ENCODE measurements at regions not wholly inside any gene's neighbourhood (a gene's known extent, or its start where the extent isn't known, plus 50 kb on each side); places are given as distances from the start of the nearest gene placed in this dataset.

DNA sequence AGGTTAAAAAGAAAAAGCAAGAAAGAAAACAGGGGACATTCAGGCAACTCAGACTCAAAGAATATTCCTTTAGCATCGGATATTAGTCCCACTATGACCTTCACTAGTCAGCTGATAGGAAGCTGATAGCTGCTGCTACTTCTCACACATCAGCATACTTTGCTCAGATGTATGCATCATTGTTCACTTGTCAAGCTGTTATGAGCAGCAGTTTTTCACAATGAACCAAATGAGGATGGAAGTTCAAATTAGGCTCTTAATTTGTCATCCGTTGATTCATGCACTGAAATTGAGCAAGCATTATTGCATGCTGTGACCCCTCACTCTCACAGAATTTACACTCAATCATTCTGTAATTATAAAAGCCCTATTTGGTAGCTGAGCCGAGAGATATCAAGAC, 257.7 kb downstream of the SNX13 start:
- DNase-seq: no peak
- Mint-ChIP-seq H3K27me3 (ENCODE audit: low read depth in 3 of 3) (no peaks in the 10 kb centered on the region), H3K36me3 (no peaks in the 10 kb centered on the region), H3K4me1 (no peaks in the 10 kb centered on the region), H3K9me3 (no peaks in the 10 kb centered on the region), H3K4me3 (no peak overlapping the region), H3K27ac (no peak overlapping the region)

- no peaks in the 10 kb centered on the region for H3K27me3 Mint-ChIP-seq (ENCODE audit: low read depth in 3 of 3)
- H3K27ac Mint-ChIP-seq: no peak overlapping the region
- no peaks in the 10 kb centered on the region for H3K9me3 Mint-ChIP-seq
- H3K4me1 Mint-ChIP-seq: no peaks in the 10 kb centered on the region
- H3K4me3 Mint-ChIP-seq: no peak overlapping the region
- no peaks in the 10 kb centered on the region for H3K36me3 Mint-ChIP-seq
- DNase-seq: no peak
Observed at GRCh38 chr7:17685141-17685540, 255.2 kb downstream of the SNX13 start.

DNA sequence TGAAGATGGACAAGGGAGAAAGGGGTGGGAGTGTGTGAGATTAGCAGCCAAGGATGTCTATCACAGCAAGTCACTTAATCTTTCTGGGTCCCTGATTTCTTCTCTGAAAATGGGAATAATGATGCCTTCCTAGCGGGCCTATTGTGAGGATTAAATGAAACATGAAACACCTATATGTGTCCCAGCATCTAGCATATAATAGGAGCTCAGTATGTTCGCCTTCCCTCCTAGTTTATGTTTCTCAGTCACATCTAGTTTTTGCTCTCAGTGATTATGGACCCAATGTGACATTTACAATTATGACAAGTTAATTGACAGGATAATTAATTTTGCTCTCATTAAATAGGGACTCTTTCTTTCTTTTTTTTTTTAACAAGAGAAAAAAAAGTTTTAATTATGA, 252.9 kb downstream of the SNX13 start:
- peaks cover 0 to 2% (median 0%) of the 10 kb centered on the region in 3 donors for H3K27me3 Mint-ChIP-seq (ENCODE audit: low read depth in 3 of 3)
- no peak for DNase-seq
- H3K9me3 Mint-ChIP-seq: no peaks in the 10 kb centered on the region
- H3K36me3 Mint-ChIP-seq: no peaks in the 10 kb centered on the region
- H3K4me3 Mint-ChIP-seq: no peak overlapping the region
- H3K4me1 Mint-ChIP-seq: no peaks in the 10 kb centered on the region
- no peak overlapping the region for H3K27ac Mint-ChIP-seq

GRCh38 chr7:17689361-17689902, 250.9 kb downstream of the SNX13 start:
- H3K27ac Mint-ChIP-seq: no peak overlapping the region
- H3K4me3 Mint-ChIP-seq: no peak overlapping the region
- H3K36me3 Mint-ChIP-seq: no peaks in the 10 kb centered on the region
- H3K4me1 Mint-ChIP-seq: no peaks in the 10 kb centered on the region
- no peak for DNase-seq
- no peaks in the 10 kb centered on the region for H3K9me3 Mint-ChIP-seq
- peaks cover 0 to 2% (median 0%) of the 10 kb centered on the region in 3 donors for H3K27me3 Mint-ChIP-seq (ENCODE audit: low read depth in 3 of 3)

GRCh38 chr7:17690030-17690429, 250.3 kb downstream of the SNX13 start:
- H3K36me3 Mint-ChIP-seq: no peaks in the 10 kb centered on the region
- H3K27me3 Mint-ChIP-seq (ENCODE audit: low read depth in 3 of 3): peaks cover 0 to 2% (median 0%) of the 10 kb centered on the region in 3 donors
- no peak overlapping the region for H3K4me3 Mint-ChIP-seq
- DNase-seq: no peak
- no peak overlapping the region for H3K27ac Mint-ChIP-seq
- no peaks in the 10 kb centered on the region for H3K9me3 Mint-ChIP-seq
- H3K4me1 Mint-ChIP-seq: no peaks in the 10 kb centered on the region

DNA sequence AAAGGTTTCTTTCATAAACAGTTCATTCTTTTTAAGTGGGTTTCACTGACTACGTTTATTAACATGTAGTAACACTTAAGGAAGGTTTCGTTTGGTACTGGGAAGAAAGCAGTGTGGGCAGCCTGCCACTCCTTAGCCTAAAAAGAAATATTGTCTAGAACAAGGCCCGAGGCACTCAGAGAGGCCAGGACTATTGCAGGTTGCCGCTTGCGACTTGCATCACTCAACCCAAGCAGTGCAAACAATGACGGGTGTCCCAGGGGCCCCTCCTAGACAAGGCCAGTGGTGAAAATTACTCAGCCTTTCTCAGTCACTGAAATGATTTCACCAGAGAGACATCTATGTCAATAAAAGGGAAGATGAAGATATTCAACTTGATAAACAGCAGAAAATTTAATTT, 243.9 kb downstream of the SNX13 start:
- no peaks in the 10 kb centered on the region for H3K4me1 Mint-ChIP-seq
- no peak for DNase-seq
- H3K4me3 Mint-ChIP-seq: no peak overlapping the region
- peaks cover 7 to 34% (median 23%) of the 10 kb centered on the region in 6 donors for H3K9me3 Mint-ChIP-seq
- H3K27ac Mint-ChIP-seq: no peak overlapping the region
- H3K27me3 Mint-ChIP-seq (ENCODE audit: low read depth in 3 of 3): peaks cover 1 to 4% (median 2%) of the 10 kb centered on the region in 3 donors
- peaks cover 4 to 6% (median 6%) of the 10 kb centered on the region in 3 donors for H3K36me3 Mint-ChIP-seq

DNA sequence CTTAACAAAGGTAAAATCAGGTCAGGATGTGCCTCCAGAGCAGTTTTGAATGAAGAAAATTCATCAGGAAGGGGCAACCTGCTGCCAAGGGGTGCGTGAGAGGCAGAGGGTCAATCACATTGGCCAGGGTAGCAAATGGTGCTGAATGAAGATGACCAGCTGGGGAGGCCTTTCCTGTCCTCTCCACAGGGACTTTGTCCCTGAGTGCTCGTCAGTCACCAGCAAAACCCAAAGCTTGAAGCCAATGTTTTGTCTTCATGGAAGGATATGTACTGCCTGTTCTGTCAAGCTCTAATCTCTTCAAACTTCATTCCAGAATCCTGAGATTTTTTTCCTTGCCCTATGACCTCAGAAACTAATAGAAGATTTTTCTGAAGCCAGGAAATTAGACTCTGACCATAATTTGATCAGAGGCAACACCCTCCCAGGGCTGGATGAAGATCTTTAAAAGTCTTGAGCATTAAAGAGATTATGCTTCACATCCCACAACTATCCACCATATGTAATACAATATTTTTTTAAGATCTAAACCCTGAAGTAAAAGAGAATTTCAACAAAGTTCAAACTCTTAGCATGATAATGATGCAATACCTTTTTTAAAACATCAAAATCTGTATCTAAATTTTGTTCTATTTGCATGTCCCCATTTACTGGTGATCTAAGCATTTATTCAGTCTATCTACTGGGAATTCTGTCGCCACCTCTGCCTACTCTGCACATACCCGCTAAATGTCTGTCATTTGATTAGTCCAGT, 243.0 kb downstream of the SNX13 start:
- Mint-ChIP-seq H3K36me3 (peaks cover 4 to 6% (median 6%) of the 10 kb centered on the region in 3 donors), H3K4me3 (no peak overlapping the region), H3K4me1 (no peaks in the 10 kb centered on the region), H3K27ac (no peak overlapping the region), H3K27me3 (ENCODE audit: low read depth in 3 of 3) (peaks cover 1 to 7% (median 4%) of the 10 kb centered on the region in 3 donors), H3K9me3 (peaks cover 7 to 34% (median 23%) of the 10 kb centered on the region in 6 donors)
- no peak for DNase-seq

DNA sequence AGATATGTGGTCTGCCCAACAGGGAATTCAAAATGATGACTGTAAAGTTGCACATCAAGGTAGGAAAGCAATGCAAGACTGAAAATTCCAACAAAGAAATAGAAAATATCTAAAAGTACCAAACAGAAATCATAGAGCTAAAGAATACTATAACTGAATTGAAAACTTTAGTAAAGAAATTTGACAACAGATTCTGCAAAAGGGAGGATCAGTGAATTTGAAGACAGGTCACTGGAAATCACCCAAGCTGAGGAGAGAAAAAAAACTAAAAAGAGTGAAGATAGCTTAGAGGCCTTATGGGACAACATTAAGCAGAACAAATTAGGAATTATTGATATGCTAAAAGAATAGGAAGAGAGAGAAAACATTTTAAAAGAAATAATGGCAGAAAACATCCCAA, 240.6 kb downstream of the SNX13 start:
- Mint-ChIP-seq H3K27me3 (ENCODE audit: low read depth in 3 of 3) (peaks cover 1 to 12% (median 4%) of the 10 kb centered on the region in 3 donors), H3K9me3 (peaks cover 7 to 34% (median 23%) of the 10 kb centered on the region in 6 donors), H3K4me3 (no peak overlapping the region), H3K27ac (no peak overlapping the region), H3K36me3 (peaks cover 4 to 6% (median 6%) of the 10 kb centered on the region in 3 donors), H3K4me1 (no peaks in the 10 kb centered on the region)
- DNase-seq: no peak

- no peak for DNase-seq
- Mint-ChIP-seq H3K9me3 (peaks cover 7 to 34% (median 23%) of the 10 kb centered on the region in 6 donors), H3K27ac (no peak overlapping the region), H3K4me1 (no peaks in the 10 kb centered on the region), H3K27me3 (ENCODE audit: low read depth in 3 of 3) (peaks cover 1 to 12% (median 4%) of the 10 kb centered on the region in 3 donors), H3K36me3 (peaks cover 4 to 6% (median 6%) of the 10 kb centered on the region in 3 donors), H3K4me3 (no peak overlapping the region)
Observed at GRCh38 chr7:17700138-17700537, 240.2 kb downstream of the SNX13 start.

DNA sequence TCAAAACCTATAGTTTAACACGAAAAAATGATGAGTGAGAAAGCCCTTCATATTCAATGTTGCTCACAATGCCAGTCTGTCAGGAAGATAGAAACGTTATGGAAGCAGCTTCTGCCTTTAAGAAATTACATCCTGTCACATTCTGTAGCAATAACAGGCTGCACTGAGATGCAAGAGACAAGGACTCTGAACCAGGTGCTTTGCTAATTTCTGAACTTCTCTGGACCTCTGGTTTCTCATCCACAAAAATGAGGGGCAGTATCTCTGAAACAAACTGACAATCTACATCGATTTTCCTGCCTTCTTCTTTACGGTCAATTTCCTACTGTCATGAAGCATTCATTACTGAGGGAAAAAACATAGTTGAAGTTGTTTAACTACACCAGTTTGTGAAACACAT, 234.0 kb downstream of the SNX13 start:
- Mint-ChIP-seq H3K4me1 (no peaks in the 10 kb centered on the region), H3K9me3 (peaks cover 0 to 2% (median 0%) of the 10 kb centered on the region in 6 donors), H3K36me3 (no peaks in the 10 kb centered on the region), H3K27me3 (ENCODE audit: low read depth in 3 of 3) (peaks cover 2 to 12% (median 8%) of the 10 kb centered on the region in 3 donors), H3K4me3 (no peak overlapping the region), H3K27ac (no peak overlapping the region)
- DNase-seq: no peak

GRCh38 chr7:17706734-17707133, 233.6 kb downstream of the SNX13 start:
- H3K4me3 Mint-ChIP-seq: no peak overlapping the region
- no peaks in the 10 kb centered on the region for H3K36me3 Mint-ChIP-seq
- H3K27me3 Mint-ChIP-seq (ENCODE audit: low read depth in 3 of 3): peaks cover 2 to 12% (median 7%) of the 10 kb centered on the region in 3 donors
- no peak overlapping the region for H3K27ac Mint-ChIP-seq
- peak in 2 of 3 donors; percentile 5 to 9 for DNase-seq
- H3K9me3 Mint-ChIP-seq: no peaks in the 10 kb centered on the region
- no peaks in the 10 kb centered on the region for H3K4me1 Mint-ChIP-seq

DNA sequence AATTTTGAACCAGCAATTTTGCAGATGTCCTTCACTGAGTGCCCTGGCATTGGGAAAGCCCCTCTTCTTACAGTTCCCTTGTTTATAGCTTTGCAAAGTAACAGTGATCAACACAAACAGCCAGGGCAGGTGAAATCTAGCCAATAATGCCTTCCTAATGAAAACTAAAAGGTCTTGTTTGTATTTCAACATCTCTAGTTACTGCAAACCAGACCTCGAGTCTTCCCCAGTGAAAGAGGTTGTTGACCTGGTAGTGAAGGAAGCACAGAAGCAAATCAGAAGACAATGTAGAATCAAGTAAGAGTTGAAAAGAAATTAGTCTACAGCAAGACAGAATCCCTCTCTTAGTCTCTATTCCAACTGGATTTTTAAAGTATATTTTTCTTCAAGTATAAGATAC, 231.2 kb downstream of the SNX13 start:
- H3K4me3 Mint-ChIP-seq: no peak overlapping the region
- H3K9me3 Mint-ChIP-seq: no peaks in the 10 kb centered on the region
- H3K4me1 Mint-ChIP-seq: no peaks in the 10 kb centered on the region
- no peak overlapping the region for H3K27ac Mint-ChIP-seq
- peaks cover 2 to 4% (median 3%) of the 10 kb centered on the region in 3 donors for H3K27me3 Mint-ChIP-seq (ENCODE audit: low read depth in 3 of 3)
- no peak for DNase-seq
- no peaks in the 10 kb centered on the region for H3K36me3 Mint-ChIP-seq

GRCh38 chr7:17709599-17709998, 230.7 kb downstream of the SNX13 start:
- no peak for DNase-seq
- no peak overlapping the region for H3K4me3 Mint-ChIP-seq
- H3K9me3 Mint-ChIP-seq: no peaks in the 10 kb centered on the region

DNA sequence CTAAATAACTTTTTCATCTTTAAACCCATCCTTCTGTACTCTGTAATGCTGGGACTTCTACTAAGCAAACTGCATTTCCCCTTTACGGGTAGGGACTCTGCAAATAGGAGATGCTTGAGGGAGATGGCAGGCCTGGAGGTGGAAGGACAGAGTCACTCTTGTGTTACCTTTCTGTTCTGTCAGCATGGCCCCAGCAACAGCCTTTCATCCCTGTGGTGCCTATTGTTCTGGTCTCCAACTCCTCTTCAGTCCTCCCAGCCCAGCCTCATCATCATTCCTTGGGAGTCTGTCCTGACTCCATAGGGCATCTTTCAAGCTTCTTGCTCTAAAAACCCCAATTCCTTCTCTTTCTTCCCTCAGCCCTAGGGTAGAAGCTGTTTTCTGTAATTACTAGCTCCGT, 230.0 kb downstream of the SNX13 start:
- H3K4me1 Mint-ChIP-seq: no peaks in the 10 kb centered on the region
- H3K36me3 Mint-ChIP-seq: no peaks in the 10 kb centered on the region
- H3K4me3 Mint-ChIP-seq: no peak overlapping the region
- H3K27me3 Mint-ChIP-seq (ENCODE audit: low read depth in 3 of 3): peaks cover 2 to 4% (median 3%) of the 10 kb centered on the region in 3 donors
- no peak overlapping the region for H3K27ac Mint-ChIP-seq
- DNase-seq: no peak
- no peaks in the 10 kb centered on the region for H3K9me3 Mint-ChIP-seq

More at GRCh38 chr7:17709599-17709998, 230.7 kb downstream of the SNX13 start:
- no peaks in the 10 kb centered on the region for H3K4me1 Mint-ChIP-seq
- H3K27me3 Mint-ChIP-seq (ENCODE audit: low read depth in 3 of 3): peaks cover 2 to 4% (median 3%) of the 10 kb centered on the region in 3 donors
- no peak overlapping the region for H3K27ac Mint-ChIP-seq
- no peaks in the 10 kb centered on the region for H3K36me3 Mint-ChIP-seq

Data from immature natural killer cell (primary cell).